ENCODE measurements at regions not wholly inside any gene's neighbourhood (a gene's known extent, or its start where the extent isn't known, plus 50 kb on each side); places are given as distances from the start of the nearest gene placed in this dataset.
"Not testable (repeated sequence)": the region's sequence is repeated elsewhere in the genome, so short reads cannot be mapped to it uniquely, and the experiment has no call there.

DNA sequence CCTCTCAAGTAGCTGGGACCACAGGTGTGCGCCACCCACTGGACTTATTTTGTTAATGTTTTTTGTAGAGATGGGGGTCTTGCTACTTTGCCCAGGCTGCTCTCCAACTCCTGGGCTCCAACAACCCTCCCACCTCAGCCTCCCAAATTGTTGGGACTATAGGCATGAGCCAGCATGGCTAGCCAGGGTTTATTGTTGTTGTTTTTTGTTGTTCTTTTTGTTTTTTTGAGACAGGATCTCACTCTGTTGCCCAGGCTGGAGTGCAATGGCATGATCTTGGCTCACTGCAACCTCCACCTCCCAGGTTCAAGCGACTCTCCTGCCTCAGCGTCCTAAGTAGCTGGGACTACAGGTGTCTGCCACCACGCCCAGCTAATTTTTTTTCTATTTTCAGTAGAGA lies 142.2 kb downstream of the CRLF3 start:
- DNase-seq = not testable (repeated sequence)

DNA sequence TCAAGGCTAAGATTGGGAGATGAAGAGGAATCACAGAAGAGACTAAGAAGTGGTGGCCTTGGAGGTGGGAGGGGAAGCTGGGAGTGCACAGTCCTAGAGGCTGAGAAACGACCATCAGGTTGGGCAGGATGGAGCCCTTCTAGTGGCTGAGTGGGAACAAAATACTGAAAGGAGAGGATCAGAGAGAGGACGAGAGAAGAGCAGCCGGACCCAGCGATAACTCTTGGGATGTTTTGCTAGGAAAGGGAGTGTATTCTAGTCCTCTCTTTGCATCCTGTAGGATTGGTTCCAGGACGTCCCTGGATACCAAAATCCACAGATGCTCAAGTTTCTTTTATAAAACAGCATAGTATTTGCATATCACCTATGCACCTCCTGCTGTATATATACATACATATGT lies 143.8 kb downstream of the CRLF3 start:
- not testable (repeated sequence) for DNase-seq

DNA sequence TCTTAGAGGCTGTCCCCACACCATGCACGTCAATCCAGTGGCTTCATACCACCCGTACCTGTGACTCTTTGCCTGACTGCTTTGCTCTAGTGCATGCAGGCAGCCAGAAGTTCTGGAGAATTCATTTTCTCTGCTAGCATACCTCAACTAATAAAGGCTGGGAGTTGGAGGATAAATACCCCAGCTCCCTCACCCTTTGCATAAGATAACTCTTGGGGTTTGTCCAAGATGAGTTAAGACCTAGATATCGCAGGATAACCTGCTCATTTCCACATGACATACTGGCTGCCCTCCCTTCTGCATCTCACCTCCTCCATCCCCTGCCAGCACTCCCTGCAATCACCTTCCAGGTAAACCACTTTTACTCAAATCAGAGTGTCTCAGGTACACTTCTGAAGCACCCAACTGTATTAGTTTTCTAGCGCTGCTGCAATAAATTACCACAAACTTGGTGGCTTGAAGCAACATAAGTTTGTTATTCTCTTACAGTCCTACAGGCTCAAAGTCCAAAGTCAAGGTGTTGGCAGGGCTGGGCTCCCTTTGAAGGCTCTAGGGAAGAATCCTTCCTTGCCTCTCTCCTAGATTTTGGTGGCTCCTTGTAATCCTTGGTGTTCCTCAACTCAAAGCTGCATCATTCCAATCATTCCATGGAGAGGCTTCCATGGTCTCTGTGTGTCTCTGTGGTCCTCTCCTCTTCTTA lies 146.8 kb downstream of the CRLF3 start:
- DNase-seq = no peak

DNA sequence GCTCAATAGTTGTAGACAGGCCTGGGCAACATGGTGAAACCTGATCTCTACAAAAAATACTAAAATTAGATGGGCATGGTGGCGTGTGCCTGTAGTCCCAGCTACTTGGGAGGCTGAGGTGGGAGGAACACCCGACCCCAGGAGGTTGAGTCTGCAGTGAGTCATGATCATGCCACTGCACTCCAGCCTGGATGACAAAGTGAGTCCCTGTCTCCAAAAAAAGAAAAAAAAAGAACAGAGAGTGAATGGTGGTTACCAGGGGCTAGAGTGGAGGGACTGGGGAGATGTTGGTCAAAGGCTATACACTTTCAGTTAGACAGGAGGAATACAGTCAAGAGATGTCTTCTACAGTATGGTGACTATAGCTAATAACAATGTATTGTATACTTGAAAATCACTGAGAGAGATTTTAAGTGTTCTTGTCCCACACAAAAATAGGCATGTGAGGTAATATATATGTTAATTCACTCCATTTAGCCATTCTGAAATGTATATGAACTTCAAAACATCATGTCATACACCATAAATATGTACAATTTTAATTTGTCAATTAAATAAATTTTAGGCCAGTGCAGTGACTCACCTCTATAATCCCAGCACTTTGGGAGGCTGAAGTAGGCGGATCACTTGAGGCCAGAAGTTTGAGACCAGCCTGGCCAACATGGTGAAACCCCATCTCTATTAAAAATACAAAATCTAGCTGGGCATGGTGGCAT lies 148.6 kb downstream of the CRLF3 start:
- DNase-seq = not testable (repeated sequence)

DNA sequence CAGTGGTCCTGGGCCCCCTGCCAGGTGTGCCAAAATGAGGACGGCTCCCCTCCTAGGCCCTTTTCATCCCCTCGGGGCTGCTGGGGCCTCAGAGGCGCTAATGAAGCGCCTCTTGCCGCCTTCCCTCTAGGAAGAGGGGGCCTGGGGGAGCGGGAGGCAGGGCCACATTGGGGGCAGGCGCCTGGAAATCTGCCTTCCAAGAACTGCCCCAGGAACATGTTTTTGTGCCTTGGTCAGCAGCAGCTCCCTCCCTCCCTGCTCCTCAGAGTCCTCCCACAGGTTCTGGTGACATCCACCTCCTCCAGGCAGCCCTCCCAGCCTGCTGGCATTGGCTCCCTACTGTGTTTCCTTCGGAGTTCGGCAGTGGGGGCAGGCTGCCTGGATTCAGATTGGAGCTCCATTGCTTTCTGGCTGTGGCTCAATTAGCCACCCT lies 155.3 kb downstream of the CRLF3 start:
- DNase-seq = not testable (repeated sequence)

DNA sequence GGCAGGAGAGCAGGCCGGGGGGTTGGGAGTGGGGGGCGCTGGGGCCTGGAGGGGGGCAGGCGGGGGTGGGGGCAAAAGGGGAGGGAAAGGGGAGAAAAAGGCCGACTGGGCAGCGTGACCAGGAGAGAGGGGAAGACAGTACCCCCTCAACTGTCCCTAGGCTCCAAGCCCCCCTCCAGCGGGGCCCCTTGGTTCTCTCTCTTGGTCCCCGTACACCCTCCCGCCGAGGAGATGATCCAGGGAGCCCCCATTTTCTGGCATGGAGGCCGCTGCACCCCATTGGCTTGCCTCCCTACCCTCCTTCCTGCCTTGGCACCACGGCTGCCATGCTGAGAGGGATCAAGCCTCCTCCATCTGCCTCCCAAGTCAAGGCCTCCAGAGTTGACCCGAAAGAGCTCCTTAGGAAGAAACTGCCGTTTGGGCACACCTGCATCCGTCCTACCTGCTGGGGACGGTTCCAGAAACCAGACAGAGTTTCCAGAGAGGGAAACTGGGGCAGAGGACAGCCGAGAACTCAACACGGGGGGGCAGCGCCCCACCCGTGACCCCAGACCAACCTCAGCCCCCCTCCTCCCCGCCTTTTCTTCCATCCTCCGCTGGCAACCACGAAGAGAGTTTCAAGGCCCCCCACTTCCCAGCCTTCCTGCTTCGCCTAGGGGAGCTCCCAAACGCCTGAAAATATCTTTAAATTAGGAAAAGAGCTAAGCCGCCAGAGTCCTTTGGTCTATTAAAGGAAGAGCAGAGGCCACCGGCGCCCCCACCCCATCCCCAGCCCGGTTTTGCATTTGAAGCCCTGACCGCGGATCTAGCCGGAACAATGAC lies 155.9 kb downstream of the CRLF3 start:
- DNase-seq = not testable (repeated sequence)

DNA sequence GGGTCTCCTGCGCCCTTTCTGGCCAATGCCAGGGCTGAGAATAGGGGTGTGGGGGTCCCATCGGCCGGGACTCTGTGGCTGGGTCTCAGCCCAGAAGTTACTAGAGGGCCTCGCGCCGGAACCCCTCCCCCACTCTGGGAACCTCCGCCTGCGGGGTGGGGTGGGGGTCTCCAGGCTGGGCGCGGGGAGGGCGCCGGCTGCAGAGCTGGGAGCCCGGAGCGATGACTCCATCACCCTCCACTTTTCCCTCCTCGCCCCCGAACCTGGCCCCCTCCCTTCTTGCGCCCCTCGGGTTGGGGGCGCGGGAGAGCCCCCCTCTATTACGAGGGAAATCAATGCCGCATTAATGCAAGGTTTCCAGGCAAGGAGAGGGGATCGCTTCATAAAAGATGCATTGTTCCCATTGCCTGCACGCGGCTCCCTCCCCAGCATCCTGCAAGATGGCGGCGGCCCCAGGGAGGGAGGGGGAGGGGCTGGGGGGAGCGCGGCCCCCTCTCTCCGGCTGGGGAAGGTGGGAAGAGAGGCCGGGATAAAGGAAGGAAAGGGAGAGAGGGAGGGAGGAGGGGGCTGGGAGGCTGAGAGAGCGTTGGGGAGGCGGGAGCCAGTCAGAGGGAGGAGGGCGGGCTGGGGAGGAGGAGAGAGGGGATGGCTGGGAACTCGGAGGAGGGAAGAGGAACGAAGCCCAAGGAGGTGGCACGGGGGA lies 156.7 kb downstream of the CRLF3 start:
- not testable (repeated sequence) for DNase-seq

DNA sequence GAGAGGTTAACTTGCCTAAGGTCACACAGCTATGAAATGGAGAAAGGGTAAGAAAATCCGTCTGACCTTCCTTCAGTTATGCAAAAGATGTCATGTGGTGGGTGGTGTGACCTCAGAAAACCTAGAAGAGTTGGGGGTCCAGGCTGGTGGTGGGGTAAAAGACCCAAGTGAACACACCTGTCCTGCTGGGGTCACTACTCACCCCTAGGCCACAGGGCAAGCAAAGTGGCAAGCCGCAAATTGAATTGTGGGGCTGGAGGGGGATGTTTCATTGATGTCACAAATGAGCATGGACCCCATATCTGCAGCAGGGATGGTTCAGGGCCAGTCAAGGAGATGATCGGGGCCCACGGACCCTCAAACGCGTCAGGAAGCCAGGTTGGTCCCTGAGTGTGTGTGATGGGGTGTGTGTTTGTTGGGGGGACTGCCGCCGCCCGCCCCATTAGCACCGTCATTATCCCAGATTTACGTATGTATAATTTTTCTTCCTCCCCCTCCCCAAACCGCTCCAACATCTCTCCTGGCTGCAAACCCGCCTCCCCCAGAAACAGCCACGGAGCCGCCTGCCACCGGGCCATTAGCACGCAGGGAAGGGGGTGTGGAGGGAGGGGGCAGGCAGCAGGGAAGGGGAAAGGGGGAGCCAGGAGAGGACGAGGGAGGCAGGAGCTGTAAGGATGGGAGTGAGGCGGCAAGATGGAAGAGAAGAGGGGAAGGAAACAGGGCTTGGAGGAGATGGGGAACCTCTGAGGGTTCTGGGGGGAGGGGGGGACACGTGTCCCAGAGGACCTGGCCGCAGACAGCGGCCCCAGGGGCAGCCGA lies 157.4 kb downstream of the CRLF3 start:
- not testable (repeated sequence) for DNase-seq

DNA sequence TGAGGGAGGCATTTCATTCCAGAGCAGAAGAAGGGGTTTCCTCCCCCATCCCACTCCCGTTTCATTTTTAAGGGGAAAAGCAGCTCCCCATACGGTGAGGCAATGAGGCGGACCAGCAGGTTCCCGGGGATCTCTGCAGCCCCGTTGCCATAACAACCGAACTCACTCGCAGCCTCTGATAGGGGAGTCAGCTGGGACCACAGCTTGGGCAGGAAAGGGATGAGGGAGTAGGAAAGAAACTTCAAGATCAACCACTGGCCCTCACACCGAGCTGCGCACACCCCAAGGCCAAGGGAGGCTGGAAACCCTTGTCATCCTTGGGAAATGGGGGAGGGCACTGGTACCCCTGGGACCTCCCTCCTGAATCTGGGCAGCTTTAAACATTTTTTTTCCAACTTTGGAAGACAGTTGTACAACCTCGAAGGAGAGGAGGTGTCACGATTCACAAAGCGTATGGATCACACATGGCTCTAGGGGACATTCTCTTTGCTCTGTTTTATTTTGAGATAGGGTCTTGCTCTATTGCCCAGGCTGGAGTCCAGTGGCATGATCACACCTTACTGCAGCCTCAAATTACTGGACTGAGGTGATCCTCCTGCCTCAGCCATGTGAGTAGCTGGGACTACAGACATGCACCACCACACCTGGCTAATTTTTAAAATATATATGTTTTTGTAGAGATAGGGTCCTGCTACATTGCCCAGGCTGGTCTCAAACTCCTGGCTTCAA lies 160.6 kb downstream of the CRLF3 start:
- not testable (repeated sequence) for DNase-seq

DNA sequence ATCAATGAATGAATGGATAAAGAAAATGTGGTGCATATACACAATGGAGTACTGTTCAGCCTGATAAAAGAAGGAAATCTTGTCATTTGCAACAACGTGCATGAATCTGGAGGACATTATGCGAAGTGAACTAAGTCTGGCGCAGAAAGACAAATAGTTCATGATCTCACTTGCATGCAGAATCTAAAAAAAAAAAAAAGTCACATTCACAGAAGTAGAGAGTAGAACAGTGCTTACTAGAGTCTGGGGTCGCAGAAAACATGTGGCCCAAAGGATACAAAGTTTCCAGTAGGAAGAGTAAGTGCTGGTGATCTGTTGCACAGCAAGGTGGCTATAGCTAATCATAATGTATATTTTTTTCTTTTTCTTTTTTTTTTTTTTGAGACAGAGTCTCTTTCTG lies 167.3 kb downstream of the CRLF3 start:
- not testable (repeated sequence) for DNase-seq

DNA sequence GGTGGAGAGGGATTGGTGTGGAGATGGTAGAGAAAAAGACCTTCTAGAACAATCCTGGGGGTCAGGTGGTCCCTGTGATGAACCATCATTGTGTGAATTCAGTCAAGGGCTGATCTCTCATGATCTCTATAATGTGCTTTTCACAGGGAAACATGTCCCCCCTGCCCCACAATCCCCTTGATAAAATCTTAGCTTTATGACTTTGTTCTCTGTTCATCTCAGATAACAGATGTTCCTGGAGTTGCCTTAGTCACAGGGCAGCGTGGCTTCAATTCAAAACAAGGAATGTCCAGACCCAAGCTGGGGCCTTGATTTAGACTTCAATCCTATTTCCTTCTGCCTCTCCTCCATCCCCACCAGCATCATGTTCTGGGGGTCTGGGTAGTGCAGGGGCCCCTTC lies 171.5 kb downstream of the CRLF3 start:
- not testable (repeated sequence) for DNase-seq

DNA sequence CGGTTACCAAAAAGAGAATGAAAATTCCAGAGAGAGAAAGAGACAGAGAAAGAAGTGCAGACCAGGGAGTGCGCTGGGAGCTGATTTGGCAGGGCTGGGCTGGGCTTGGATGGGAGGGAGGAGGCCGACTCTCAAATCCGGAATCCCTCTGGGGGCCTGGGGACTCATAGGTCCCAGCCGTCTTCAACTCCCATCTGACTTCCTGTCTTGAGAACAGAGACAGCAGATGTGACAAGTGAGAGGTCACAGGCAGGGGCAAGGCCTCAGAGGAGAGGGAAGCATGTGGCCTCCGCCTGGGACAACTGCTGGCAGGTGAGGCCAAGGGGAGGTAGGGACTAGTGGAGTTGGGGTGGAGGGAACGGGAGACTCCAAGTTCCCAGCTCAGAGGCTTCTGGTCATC lies 172.9 kb downstream of the GOSR1 start:
- DNase-seq = not testable (repeated sequence)

DNA sequence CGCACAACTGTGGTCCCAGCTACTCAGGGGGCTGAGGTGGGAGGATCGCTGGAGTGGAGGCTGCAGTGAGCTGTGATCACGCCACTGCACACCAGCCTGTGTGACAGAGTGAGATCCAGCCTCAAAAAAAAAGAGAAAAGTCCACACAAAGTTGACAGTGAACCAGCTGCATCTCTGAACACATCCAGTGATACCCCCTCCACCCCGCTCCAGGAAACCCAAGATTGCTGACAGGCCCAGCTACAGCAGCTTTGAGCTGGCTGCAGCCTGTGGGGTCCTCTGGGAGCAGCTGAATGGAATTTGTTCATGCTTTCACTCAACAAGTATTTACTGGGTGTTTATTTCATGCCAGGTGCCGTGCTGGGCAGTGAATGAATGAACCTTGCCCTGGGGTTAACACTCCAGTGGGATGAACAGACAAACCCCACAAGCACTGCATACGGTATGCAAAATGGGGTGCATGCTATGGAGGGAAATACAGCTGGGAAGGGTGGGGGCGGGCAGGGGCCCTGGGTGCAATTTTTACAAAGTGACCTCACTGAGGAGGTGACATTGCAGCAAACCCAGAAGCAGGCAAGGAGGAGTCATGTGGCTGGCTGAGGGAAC lies 170.9 kb downstream of the GOSR1 start:
- DNase-seq = not testable (repeated sequence)

DNA sequence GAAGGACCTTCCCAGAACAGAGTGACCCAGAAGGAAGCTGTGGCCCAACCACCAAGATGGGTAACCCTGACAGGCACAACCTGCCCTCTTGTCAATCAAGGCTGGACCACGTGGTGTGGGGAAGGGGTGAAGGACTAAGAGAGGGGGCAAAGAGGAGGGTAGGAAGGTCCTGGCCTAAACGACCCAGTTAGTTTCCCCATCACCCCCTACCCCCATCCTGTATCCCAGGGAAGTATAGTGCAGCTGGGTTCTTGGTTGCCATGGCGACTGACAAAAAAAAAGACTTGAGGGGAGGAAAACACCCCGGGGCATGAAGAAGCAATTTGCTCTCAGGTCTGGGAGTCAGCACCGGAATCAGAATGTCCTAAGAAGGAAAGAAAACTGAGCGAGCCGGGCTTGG lies 168.7 kb downstream of the GOSR1 start:
- not testable (repeated sequence) for DNase-seq

DNA sequence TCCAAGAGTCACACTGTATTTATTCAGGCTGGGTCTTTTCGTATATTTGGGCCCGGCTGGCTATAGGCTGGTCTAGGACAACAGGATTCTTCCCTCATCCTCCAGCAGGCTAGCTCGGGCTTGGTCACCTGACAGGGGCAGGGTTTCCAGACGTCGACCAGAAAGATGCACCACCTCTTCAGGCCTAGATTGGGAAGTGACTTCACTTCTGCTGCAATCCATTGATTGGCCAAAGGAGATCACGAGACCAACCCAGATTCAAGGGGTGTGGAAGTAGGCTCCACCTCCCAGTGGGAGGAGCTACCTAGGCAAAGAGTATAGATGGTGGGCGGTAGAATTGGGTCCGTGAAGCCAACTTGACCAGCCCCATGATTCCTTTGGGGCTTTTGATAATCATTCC lies 167.5 kb downstream of the GOSR1 start:
- not testable (repeated sequence) for DNase-seq

DNA sequence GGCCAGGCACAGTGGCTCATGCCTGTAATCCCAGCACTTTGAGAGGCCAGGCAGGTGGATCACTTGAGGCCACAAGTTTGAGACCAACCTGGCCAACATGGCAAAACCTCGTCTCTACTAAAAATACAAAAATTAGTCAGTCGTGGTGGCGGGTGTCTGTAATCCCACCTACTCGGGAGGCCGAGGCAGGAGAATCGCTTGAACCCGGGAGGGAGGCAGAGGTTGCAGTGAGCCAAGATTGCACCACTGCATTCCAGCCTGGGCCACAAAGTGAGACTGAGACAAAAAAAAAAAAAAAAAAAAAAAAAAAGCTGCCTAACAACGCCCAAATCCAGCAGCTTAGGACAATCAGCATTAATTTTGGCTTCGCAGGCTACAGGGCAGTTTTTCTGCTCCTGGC lies 167.1 kb downstream of the GOSR1 start:
- not testable (repeated sequence) for DNase-seq

DNA sequence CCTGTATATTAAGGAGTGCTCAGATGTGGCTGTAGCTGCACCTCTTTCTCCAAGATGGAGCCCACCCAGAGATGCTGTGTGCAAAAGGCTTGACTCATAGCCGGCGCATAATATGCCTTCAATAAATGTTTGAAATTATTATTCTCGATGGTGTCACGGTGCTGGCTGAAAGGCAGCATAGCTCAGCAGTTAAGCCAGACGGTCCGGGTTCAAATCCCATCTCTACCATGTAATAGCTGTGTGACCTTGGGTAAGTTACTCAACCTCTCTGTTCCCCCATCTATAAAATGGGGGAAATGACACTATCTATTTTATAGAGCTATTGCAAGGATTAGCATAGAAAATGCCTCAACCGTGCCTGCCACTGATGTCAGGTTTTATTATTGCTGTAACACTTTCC lies 164.2 kb downstream of the GOSR1 start:
- DNase-seq = not testable (repeated sequence)

DNA sequence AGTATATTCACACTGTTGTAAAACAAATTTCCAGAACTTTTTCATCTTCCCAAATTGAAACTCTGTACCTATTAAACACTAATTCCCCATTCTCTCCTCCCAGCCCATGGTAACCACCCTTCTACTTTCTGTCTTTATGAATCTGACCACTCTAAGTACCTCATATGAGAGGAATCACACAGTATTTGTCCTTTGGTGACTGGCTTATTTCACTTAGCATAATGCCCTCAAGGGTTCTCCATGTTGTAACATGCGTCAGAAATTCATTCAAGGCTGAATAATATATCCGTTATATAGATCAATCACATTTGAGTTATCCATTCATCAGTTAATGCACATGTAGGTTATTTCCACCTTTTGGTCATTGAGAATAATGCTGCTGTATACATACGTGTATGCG lies 162.2 kb downstream of the GOSR1 start:
- DNase-seq = not testable (repeated sequence)

DNA sequence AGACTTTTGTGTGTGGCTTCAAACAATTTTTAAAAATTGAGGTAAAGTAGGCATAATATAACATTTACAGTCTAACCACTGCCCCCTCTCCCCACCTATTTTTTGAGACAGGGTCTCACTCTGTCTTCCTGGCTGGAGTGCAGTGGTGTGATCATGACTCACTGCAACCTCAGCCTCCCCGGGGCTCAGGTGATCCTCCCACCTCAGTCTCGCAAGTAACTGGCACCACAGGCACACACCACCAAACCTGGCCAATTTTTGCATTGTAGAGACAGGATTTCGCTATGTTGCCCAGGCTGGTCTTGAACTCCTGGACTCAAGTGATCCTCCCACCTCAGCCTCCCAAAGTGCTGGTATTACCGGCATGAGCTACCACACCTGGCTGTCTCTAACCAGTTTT lies 161.8 kb downstream of the GOSR1 start:
- not testable (repeated sequence) for DNase-seq

DNA sequence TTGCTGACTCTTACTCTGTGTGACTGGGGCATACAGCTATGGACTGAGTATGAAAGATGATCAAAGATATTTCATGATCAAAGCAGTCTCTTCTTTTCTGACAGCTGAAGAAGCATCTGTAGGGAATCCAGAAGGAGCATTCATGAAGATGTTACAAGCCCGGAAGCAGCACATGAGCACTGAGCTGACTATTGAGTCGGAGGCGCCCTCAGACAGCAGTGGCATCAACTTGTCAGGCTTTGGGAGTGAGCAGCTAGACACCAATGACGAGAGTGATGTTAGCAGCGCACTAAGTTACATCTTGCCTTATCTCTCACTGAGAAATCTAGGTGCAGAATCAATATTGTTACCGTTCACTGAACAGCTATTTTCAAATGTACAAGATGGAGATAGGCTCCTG lies 154.4 kb downstream of the GOSR1 start:
- DNase-seq = not testable (repeated sequence)

DNA sequence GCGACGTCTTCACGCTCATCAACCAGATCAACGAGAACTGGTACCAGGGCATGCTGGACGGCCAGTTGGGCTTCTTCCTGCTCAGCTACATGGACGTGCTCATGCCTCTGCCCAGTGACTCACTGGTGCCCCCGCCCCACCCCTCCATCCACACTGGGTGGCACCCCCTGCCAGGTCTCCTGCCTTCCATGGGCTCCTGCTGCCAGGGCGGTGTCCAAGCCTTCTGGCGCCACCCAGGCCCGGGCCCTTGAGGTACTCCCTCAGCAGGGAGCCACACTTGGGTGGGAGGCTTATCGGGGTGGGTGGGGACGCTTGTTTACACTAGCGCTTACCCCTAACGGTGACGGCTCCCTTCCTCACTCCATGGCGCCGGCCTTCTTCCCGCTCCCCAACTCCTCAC lies 148.2 kb downstream of the GOSR1 start:
- DNase-seq = not testable (repeated sequence)

Data from inflammatory macrophage treated with lipopolysaccharide for 4 hours (primary cell).